ENCODE measurements at regions not wholly inside any gene's neighbourhood (a gene's known extent, or its start where the extent isn't known, plus 50 kb on each side); places are given as distances from the start of the nearest gene placed in this dataset.

GRCh38 chr2:16554060-16554583 is 111.5 kb downstream of the CYRIA start:
- TF ChIP-seq POLR2A (IDR thresholded peaks at IDR 0.05) (no peak), CTCF (IDR thresholded peaks at IDR 0.05) (no peak)
